MCF 10A (cell line): ENCODE measurements at regions not wholly inside any gene's neighbourhood (a gene's known extent, or its start where the extent isn't known, plus 50 kb on each side); places are given as distances from the start of the nearest gene placed in this dataset.
A peak's percentile ranks its signal among the peaks of the same experiment; 100 is the strongest.

ENCODE experiments used
- BruUV-seq: library from RNA; stranded (reverse); fragments of 400-500 nt; replicated peaks from 2 replicates; lab custom pipeline; 2021; lab: Mats Ljungman, UMichigan
- CTCF ChIA-PET: fragments of 300-600 bp; sonication (Branson Sonifier 250); formaldehyde crosslinking; extraction: SDS; loops from one replicate; lab custom pipeline; 2021; ENCODE audit warnings: antibody characterized with exemption, inconsistent platforms; lab: Yijun Ruan, JAX
- POLR2A ChIA-PET: fragments of 300-600, 350-650 bp; sonication (Branson Sonifier 250); formaldehyde crosslinking; extraction: SDS; loops from one replicate; lab custom pipeline; 2020; ENCODE audit warnings: antibody characterized with exemption, inconsistent platforms; lab: Yijun Ruan, JAX
- DNase-seq: peaks from one replicate; pipeline ENCODE4 v3.0.0-alpha.2; 2018; ENCODE audit not compliant: unreplicated experiment
- H3K27ac Mint-ChIP-seq: one replicate; pipeline ENCODE4 v1.8.0; 2022; ENCODE audit warnings: mild to moderate bottlenecking, low read depth, mixed read lengths; ENCODE audit not compliant: unreplicated experiment
- H3K27me3 Mint-ChIP-seq: one replicate; pipeline ENCODE4 v1.8.0; 2022; ENCODE audit warnings: mixed read lengths; ENCODE audit not compliant: insufficient read depth, unreplicated experiment
- H3K36me3 Mint-ChIP-seq: one replicate; pipeline ENCODE4 v1.8.0; 2022; ENCODE audit warnings: mild to moderate bottlenecking, moderate library complexity, mixed read lengths; ENCODE audit not compliant: insufficient read depth, unreplicated experiment
- H3K4me1 Mint-ChIP-seq: one replicate; pipeline ENCODE4 v1.8.0; 2022; ENCODE audit warnings: mixed read lengths; ENCODE audit not compliant: insufficient read depth, unreplicated experiment
- H3K4me3 Mint-ChIP-seq: one replicate; pipeline ENCODE4 v1.8.0; 2022; ENCODE audit warnings: mild to moderate bottlenecking, moderate library complexity, mixed read lengths; ENCODE audit not compliant: unreplicated experiment
- H3K9me3 Mint-ChIP-seq: one replicate; pipeline ENCODE4 v1.8.0; 2022; ENCODE audit warnings: mixed read lengths; ENCODE audit not compliant: unreplicated experiment
- intact Hi-C: fragments of 100-400 bp; cut with micrococcal nuclease; formaldehyde crosslinking; loops from 2 replicates; pipeline ENCODE4 v1.14.1; 2022
- TF ChIP-seq, protein P1 (sequence below): fragments of 200-600 bp; IDR thresholded peaks from one replicate; pipeline ENCODE4 v1.8.0; 2022; ENCODE audit warnings: antibody characterized with exemption, mild to moderate bottlenecking; ENCODE audit not compliant: unreplicated experiment

- peaks cover 8% of the 10 kb centered on the region for H3K4me1 Mint-ChIP-seq
- BruUV-seq, result no TSS peak
- TF ChIP-seq, protein P1, sequence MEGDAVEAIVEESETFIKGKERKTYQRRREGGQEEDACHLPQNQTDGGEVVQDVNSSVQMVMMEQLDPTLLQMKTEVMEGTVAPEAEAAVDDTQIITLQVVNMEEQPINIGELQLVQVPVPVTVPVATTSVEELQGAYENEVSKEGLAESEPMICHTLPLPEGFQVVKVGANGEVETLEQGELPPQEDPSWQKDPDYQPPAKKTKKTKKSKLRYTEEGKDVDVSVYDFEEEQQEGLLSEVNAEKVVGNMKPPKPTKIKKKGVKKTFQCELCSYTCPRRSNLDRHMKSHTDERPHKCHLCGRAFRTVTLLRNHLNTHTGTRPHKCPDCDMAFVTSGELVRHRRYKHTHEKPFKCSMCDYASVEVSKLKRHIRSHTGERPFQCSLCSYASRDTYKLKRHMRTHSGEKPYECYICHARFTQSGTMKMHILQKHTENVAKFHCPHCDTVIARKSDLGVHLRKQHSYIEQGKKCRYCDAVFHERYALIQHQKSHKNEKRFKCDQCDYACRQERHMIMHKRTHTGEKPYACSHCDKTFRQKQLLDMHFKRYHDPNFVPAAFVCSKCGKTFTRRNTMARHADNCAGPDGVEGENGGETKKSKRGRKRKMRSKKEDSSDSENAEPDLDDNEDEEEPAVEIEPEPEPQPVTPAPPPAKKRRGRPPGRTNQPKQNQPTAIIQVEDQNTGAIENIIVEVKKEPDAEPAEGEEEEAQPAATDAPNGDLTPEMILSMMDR, result no peak
- no peak overlapping the region for H3K4me3 Mint-ChIP-seq
- H3K36me3 Mint-ChIP-seq, result no peaks in the 10 kb centered on the region
- ChIA-PET POLR2A (interaction anchor here (0.5 kb wide), 1 partner anchor 938 kb away, joined by 3 read pairs; no protein-coding TSS in a partner anchor), CTCF (interaction anchor here (0.6 to 1.4 kb wide), 2 partner anchors 28 to 314 kb away, joined by 3 to 4 read pairs; no protein-coding TSS in a partner anchor)
- no peak overlapping the region for H3K27ac Mint-ChIP-seq
- no peaks in the 10 kb centered on the region for H3K9me3 Mint-ChIP-seq
- H3K27me3 Mint-ChIP-seq, result peaks cover 34% of the 10 kb centered on the region
- DNase-seq, result no peak
- intact Hi-C loops, result no loop called here
Measured at GRCh38 chr6:159490298-159490937, 202.6 kb downstream of the SOD2 start.

GRCh38 chr6:159487636-159488035, 205.4 kb downstream of the SOD2 start:
- Mint-ChIP-seq H3K27ac (no peak overlapping the region), H3K27me3 (peaks cover 27% of the 10 kb centered on the region), H3K9me3 (no peaks in the 10 kb centered on the region), H3K36me3 (no peaks in the 10 kb centered on the region), H3K4me1 (peaks cover 8% of the 10 kb centered on the region), H3K4me3 (no peak overlapping the region)
- no TSS peak for BruUV-seq
- TF ChIP-seq, protein P1, result no peak
- DNase-seq, result peak; percentile 38
- ChIA-PET POLR2A (no interaction called here), CTCF (no interaction called here)
- intact Hi-C loops, result no loop called here

GRCh38 chr6:159483259-159483658, 209.8 kb downstream of the SOD2 start:
- no peaks in the 10 kb centered on the region for H3K36me3 Mint-ChIP-seq
- DNase-seq, result no peak
- no TSS peak for BruUV-seq

DNA sequence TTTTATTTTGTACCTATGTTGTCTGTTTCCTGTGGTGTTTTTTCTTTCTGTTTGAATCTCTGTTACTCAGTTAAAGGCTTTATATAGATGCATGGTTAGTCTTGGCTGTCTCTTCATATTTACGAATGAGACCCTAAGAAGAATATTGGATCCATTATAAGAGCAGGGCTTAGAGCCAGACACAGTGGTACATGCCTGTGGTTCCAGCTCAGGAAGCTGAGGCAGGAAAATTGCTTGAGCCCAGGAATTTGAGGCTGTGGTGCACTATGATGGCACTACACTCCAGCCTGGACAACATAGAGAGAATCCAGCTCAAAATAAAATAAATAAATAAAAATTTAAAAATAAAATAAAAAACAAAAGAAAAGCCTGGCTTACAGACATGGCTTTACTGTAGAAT, 211.1 kb downstream of the SOD2 start:
- H3K36me3 Mint-ChIP-seq, result no peaks in the 10 kb centered on the region
- BruUV-seq, result no TSS peak

More at GRCh38 chr6:159483259-159483658, 209.8 kb downstream of the SOD2 start:
- Mint-ChIP-seq H3K9me3 (no peaks in the 10 kb centered on the region), H3K27ac (no peak overlapping the region), H3K4me1 (peaks cover 8% of the 10 kb centered on the region), H3K27me3 (peaks cover 29% of the 10 kb centered on the region), H3K4me3 (no peak overlapping the region)
- ChIA-PET CTCF (interaction anchor here (1.0 kb wide), 1 partner anchor 495 kb away, joined by 5 read pairs; no protein-coding TSS in a partner anchor), POLR2A (interaction anchor here (1.1 kb wide), 1 partner anchor 69 kb away, joined by 3 read pairs; no protein-coding TSS in a partner anchor)
- TF ChIP-seq, protein P1, result no peak
- intact Hi-C loops, result no loop called here

More for the DNA sequence above, 211.1 kb downstream of the SOD2 start:
- TF ChIP-seq, protein P1, result no peak
- no peak for DNase-seq
- ChIA-PET POLR2A (no interaction called here), CTCF (interaction anchor here (0.7 kb wide), 1 partner anchor 233 kb away, joined by 3 read pairs; no protein-coding TSS in a partner anchor)
- Mint-ChIP-seq H3K27ac (no peak overlapping the region), H3K9me3 (no peaks in the 10 kb centered on the region), H3K4me3 (no peak overlapping the region), H3K27me3 (peaks cover 29% of the 10 kb centered on the region), H3K4me1 (no peaks in the 10 kb centered on the region)
- intact Hi-C loops, result no loop called here
